HuH-7 (cell line): ENCODE measurements at regions not wholly inside any gene's neighbourhood (a gene's known extent, or its start where the extent isn't known, plus 50 kb on each side); places are given as distances from the start of the nearest gene placed in this dataset.

ENCODE experiments used
- DNase-seq: peaks from one replicate; pipeline ENCODE4 v3.0.0; 2011; ENCODE audit warnings: low spot score

DNA sequence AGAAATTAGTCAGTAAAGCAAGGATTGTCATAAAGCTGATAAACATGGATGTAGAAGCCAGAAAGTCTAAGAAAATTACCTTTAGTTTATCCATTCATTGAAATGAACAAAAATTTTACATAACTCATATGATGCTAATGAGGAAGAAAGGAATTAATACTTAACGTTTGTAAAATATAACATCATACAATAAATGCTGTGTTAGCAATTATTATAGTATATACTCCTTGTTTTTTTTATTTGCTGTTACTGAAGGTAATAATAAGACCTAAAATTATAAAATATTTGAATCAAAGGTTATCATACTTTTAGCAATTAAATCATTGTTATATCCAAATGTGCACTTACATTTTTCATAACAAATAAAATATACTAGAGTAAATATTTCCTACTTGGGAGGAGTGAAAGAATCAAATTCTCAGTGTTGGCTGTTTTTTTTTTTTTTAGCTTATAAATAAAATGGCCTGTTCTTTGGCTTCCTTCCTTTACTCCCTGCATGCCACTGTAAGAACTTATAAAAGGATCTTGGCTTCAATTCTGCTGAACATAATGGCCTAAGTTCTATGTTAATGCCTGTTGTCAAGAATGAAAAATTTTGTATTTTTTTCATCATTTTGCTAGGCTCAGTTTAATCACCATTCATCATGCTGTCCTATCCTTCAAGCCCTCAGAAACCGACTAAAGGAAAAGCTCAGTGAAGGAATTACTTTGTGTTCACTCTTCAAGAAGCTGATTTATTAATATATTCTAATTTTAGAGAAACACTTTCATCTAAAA is 167.4 kb upstream of the SLITRK1 start:
- no peak for DNase-seq

DNA sequence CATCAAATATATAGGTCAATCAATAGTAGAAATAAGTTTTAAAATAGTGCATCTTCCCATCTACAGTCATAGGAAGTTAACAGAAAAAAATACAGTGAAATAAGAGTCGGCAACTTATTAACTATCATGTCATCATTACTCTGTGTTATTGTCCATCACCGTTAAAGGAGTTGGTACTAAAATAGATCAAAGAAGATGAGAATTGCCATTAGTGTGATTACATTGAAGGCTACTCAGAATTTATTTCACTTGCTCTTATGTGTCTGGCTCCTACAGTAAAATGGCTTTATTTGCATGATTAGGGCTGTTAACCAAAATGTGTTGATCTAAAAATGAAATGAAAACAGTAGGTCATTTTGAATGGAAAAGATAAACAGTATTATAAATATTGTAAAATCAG is 162.5 kb upstream of the SLITRK1 start:
- DNase-seq, result no peak

DNA sequence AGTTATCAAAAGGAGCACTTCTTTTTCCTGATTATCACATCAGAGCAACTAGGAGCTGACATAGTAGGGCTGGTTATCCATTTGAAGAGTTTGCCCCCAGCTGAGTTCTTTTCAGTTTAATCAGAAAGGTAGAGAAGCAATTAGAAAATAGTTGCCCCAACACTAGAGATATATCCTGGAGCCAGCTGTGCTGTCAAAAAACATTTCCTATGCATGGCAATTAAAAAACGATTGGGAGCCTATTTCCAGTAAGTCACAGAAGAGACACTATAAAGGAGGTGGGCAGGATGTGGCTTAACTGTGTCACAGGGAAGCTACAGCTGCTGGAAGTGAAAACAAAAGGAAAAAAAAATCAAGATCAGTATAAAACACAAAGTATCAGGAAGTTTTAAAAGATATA is 155.7 kb upstream of the SLITRK1 start:
- DNase-seq, result no peak

DNA sequence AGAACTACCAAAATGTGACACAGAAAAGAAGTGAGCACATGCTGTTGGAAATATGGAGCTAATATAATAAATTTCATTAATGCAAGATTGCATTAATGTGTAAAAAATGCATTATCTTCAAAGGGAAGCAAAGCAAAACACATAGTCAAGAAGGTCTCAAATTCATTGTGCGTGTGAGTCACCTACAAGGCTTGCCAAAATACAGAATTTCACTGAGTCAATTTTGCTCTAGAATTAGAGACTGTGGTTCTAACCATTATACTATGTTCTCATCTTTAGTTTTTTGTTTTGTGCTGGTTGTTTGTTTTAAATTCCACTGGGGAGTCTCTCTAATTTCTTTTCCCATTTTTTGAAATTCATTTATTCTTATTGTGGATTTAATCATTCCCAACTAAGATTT is 149.8 kb upstream of the SLITRK1 start:
- DNase-seq, result no peak

DNA sequence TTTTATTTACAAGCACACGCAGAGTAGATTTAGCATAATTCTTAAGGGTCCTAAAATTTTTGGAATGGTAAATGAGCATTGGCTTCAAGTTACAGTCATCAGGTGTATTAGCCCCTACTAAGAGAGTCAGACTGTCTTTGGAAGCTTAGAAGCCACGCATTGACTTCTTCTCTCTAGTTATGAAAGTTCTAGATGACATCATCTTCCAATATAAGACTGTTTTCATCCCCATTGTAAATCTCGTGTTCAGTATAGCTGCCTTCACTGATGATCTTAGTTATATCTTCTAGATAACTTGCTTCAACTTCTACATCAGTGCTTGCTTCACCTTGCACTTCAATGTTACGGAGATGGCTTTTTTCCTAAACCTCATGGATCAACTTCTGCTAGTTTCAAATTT is 148.8 kb upstream of the SLITRK1 start:
- DNase-seq, result no peak

DNA sequence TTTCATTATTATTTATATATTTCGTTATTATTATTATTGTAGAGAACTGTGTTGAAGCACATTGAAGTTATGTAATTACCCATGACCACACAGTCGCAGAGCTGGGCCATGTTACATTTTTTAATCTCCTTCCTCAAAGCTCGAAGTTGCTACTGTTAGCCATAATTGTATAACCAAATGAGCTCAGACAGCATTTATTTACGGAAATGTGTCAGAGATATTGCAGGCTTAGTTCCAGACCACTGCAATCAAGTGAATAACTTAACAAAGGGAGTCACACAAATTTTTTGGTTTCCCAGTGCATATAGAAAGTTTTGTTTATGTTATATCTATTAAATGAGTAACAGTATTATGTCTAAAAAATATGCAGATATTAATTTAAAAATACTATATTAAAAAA is 147.1 kb upstream of the SLITRK1 start:
- no peak for DNase-seq

DNA sequence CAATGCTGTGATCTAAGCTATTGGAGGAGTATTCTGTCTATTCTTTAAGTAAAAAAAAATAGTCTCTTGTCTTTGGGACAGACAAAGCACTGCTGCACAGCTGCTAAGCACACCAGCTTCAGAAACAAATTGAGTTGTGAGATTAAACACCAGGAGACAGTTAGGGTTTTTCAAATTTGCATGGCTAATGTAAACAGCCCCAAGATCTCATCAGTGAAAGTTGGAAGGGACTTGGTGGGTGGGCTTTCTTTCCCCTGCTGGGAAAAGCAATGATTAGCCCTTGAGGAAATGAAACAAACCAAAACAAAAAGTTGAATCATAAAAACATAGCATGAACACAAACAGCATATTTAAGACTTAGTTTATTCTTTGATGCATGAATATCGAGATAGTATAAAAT is 143.6 kb upstream of the SLITRK1 start:
- DNase-seq, result no peak

DNA sequence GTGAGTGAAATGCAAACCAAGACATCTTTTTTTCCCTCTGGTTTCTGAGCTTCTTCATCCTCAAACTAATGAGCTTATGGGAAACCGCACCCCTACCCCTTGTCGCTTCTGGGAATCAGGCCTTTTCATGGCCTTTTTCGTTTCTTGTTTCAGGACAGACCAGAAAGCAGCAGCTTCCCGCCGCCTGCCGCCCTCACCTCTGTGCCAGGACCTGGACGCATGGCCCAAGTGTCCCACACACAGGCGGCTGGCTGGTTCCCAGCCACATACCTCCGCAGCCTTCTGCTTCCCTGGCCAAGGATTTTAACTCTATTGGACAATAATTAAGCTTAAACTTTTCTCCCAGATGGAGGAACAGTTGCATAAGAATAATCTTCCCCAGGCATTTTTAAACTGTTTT is 114.1 kb upstream of the SLITRK1 start:
- DNase-seq, result peak; percentile 0

DNA sequence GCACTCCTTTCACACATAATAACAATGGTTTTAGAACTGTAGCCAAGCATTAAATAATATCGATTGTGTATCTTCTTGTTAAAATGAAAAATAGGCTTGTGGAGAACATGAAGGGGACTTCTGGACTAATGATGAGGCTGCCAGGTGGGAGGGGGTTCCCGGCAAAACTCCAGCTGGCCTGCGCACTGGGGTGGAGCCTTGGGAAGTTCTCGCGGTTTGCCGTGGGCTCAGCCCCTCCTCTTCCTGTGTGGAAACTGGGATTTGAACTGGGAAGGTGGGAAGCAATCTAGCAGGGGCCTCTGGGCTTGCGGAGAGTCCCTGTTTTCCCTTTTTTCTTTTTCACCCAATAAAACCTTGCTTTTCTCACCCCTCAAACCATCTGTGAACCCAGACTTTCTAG is 113.7 kb upstream of the SLITRK1 start:
- peak; percentile 8 for DNase-seq

DNA sequence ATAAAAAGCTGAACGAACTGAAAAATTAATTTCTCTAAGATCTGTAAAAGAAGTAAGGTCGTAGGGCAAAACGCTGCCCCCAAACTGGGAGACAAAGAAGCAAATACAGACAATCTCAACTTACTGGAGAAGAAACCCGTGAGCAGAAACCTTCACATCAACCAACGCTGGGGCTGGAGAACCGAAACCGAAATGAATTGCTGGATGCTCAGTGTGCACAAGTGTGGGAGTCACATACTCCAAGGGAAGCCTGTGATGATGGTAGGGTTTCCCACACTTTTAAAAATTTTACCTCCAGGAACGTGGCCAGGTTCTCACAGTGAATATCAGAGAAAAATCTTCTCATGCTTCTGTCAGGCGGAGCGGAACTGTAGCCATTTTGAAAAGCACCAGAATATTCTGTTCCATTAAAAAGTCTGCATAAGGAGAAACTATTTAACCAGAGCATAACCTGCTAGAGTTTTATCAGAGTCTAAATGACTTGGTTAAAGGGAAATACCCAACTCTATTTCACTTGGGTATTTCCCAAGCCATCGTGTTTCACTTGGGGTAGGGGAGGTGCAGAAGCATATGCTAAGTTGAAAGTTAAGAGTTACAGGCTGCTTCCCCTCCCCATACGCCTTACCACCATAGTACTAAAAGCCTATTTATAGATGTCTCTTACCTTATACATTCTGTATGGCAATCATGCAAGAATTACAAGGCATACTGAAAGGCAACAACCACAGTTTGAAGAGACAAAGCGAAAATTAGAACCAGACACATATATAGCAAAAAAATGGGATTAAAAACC is 110.5 kb upstream of the SLITRK1 start:
- no peak for DNase-seq

DNA sequence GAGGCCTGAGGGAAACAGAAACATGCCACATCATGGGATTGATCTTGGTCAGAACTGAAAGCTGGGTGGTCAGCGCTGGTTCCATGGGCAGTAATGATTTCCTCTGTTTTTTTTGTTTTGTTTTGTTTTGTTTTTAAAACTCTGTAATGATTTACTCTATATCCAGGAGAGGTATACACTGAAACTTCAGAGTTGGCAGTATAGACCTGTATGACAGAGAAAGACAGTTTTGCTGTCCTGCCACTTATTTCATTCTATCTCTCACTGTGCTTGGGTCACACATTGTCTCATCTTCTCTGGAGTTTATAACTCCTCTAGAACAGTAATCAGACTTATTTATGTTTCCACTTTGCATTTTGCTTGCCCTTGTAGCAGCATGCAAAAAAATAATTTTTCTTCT is 105.1 kb upstream of the SLITRK1 start:
- DNase-seq, result no peak

DNA sequence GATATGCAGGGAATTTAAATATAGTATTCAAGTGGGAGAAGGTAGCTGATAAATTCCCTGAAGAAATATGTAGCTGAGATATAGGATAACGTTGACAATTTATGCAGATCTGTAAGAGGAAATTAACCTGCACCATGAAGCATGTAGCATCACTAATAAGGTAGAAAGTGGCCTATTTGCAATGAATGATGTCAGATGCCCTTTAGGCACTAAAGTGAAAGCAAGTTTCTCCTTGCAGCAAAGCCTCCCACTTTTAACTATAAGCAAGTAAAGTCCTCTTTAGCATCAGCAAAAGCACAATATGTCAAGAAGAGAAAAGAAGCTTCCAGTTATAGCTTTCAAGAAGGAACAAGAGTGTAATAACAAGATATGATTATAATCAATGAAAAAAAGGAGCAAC is 102.5 kb upstream of the SLITRK1 start:
- DNase-seq, result no peak

DNA sequence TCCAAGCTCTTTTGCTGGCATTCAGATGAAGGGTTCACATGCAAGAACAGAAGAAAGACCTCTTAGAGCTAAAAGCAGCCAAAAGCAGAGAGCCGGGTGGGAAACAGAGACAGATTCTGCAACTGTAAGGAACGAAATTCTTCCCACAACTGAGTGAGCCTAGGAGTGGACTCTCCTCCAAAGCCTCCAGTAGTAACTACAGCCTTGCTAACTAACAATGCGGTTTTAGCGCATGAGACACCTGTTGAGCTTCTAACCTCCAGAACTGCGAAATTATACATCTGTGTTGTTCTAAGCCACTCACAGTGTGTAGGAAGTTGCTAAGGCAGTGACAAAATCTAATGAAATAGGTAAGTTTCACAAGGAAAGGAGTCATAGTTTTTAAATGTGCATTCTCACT is 98.1 kb upstream of the SLITRK1 start:
- no peak for DNase-seq

DNA sequence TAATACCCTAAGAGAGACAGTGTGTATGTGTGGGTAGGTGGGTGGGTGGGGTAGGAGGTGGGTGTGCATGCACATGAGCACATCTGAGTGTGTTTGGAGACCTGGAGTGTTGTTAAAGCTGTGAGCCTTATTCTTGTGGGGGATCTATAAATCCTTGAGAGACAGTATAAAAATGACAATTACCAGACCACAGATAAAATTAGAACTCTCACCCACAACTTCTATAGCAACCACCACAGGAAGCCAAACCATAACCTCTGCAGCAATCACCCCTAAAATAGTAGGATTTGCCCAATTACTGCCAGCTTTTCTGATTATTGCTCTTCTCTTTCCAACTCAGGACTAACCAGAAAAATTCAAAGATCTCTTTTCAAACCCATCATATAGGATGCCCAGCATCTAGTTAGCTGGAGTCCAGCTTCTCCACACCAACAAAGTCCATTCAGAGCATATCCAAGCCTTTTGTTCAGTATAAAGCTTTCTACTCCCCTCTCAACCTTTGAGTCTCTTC is 93.4 kb upstream of the SLITRK1 start:
- no peak for DNase-seq

DNA sequence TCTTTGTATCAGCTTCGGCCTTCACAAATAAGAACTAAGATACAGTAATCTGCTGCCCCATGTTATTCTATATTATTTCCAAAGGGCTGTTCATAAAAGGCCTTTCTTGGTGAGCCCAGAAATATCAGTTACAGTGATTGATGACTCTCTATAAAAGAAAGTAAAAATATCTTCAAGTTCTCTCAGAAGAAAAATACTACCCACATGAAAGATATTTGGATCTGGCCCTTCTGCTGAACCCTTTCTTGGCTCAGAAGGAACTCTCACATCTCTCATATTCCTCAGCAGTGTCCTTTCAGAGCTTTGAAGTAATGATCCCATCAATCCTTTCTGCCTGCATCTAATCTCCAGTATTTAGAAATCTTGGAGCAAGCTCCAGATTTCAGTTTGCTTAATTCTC is 76.3 kb upstream of the SLITRK1 start:
- DNase-seq, result no peak

DNA sequence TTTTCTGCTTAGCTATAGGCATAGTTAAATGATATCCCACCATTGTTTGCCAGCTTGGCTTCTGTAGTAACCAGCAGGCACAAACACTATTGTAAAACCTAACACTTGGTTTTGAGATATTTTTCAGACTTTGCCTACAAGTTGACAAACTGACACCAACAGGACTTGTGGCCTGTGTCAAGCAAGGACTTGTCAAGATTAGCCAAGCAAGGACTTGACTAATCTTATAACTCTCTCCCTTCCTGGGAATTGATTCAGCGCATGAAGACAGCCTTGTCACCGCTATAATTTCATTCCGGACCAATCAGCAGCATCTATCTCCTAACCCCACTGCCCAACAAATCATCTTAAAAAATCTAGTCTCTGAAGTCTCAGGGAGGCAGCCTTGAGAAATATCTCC is 72.7 kb upstream of the SLITRK1 start:
- DNase-seq, result no peak

DNA sequence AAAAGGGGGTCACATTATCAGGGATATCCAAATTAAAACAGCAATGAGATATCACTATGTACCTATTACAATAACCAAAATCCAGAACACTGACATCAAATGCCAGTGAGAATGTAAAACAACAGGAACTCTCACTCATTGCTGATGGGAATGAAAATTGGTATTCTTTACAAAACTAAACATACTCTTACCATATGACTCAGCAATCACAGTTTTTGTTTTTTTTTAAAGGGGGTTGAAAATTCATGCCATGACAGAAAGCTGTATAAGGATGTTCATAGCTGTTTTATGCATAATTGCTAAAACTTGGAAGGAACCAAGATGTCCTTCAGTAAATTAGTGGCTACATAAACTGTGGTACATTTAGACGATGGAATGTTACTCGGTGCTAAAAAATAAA is 71.6 kb upstream of the SLITRK1 start:
- DNase-seq, result no peak

DNA sequence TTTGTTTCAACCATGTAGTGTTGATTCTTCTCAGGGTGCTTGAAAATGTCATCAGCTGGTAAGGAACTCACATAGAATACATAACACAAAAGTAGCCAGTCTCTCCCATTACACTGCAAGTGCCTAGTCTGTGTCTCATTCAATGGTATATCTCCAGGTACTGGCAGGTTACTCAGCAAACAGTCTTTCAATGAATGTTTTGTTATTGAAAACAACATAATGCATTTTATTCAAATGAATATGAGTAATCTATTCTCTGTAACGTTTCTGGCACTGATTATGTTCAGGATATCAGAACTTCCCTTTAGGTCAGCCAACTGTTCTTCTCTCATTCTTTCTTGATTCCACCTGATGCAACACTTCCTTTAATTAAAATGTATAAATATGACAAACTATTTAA is 68.0 kb upstream of the SLITRK1 start:
- no peak for DNase-seq

DNA sequence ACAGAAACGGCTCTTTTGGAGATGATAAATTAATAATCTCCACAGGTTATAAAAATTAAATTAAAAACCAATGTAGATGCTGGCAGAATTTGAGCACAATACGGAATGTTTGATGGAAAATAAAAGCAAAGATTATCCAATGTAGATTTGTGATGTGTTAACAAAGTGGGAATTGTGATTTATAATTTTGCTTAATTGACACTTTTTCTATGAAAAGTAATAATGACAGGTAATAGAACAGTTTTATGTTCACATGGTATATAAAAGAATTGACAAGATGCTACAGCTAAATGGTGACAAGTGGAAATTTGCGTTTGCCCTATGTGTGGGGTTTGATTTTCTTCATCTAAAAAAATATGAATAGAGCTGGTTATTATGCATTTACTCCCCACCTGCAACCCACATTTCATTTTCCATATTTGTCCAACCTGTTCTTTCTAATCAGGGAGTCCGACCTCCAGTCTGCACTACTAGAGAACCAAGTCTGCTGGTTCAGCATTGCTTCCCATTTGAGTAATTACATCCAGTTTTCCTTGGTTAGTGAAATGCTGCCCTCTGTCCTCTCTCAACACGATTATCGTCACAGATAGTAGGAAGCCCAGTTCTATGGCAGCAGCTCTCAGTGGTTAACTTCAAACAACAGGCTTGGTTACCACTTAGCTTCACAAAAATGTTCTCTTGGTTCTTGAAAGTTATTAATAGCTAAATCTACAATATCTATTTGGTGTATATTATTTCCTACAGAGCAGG is 61.4 kb upstream of the SLITRK1 start:
- DNase-seq, result no peak

DNA sequence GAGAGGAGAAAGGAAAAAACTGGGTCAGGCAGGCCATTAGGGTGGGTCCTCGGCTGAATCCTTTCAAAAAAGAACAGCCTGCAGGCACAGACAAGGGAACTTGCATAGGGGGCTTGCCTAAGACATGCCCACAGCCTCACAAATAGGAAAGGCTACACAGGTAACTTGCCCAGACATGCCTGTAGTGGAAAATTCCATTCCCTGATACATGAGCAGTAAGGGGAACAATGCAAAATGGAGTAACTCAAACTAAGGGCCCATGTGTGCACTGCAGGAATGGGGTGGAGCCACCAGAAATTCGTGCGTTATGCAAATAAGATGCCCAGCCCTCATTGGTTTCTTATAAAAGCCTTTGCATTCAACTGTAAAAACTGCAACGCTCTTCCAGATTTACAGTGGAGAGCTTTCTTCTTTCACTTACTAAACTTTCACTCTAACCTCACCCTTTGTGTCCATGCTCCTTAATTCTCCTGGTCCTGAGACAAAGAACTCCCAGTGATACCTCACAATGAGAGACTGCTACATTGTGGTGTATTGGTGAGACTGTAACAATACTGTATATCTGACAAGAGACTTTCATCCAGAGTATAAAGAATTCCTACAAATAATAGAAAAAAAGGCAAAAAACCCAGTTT is 59.5 kb upstream of the SLITRK1 start:
- DNase-seq, result no peak

DNA sequence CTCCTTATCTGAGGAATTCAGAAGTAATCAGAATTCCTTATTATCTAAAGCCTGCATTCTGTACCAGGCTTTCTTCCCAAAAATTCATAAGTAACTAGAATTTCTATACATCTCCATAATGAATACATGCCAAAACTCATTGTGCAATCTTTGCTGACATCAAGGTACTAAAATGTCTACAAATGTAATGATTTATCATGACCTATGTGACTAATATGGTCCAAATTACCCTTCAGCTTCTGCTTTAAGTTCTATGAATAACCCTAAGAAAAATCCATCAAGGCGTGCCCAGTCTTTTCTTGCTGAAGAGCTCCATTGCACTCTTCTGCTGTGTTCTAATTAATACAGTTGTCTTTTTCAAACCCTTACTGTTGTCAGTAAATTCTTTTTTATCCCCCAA is 58.5 kb upstream of the SLITRK1 start:
- no peak for DNase-seq

DNA sequence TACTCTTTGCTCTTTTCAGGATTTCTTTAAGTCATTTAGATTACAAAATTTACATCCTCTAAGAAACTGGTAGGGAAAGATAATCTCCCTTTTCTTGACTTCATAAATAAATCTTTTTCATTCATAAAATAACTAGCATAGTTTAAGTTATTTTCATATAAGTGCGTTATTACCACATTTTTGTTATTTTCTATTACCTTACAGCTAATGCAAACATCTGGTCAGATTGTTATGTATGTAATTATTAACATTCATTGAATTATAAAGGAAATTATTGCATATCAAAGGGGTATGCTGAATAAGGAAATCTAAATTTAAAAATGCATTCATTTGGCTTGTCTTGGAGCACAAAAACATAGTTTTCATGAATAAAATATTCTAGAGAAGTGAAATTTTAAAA is 55.3 kb upstream of the SLITRK1 start:
- DNase-seq, result no peak
